Esophagus muscularis mucosa (tissue), 4 donors: ENCODE measurements at regions not wholly inside any gene's neighbourhood (a gene's known extent, or its start where the extent isn't known, plus 50 kb on each side); places are given as distances from the start of the nearest gene placed in this dataset.

ENCODE experiments used
- DNase-seq: peaks from one replicate; pipeline ENCODE4 v3.0.0-alpha.2; 2017; ENCODE audit errors: extremely low spot score
- H3K27ac ChIP-seq, 4 donors: fragments of 200-600 bp; sonication (generic); replicated peaks in 1 of 4; 1 replicate in 3 of 4; 2 replicates in 1 of 4; pipeline ENCODE4 v1.5.1; 2016 to 2019; ENCODE audit warnings: mild to moderate bottlenecking in 1 of 4
- H3K27me3 ChIP-seq, 4 donors: fragments of 200-600 bp; sonication (generic); one replicate each; pipeline versions ENCODE4 v1.5.1 to v1.6.0; 2016 to 2019
- H3K36me3 ChIP-seq, 4 donors: fragments of 200-600 bp; sonication (generic); one replicate each; pipeline ENCODE4 v1.5.1; 2016 to 2019
- H3K4me1 ChIP-seq, 4 donors: fragments of 200-600 bp; sonication (generic); one replicate each; pipeline ENCODE4 v1.5.1; 2016 to 2019
- H3K4me3 ChIP-seq, 4 donors: fragments of 200-600 bp; sonication (generic); 1 replicate in 2 of 4; 2 replicates in 2 of 4; pipeline ENCODE4 v1.5.1; 2016 to 2019; ENCODE audit warnings: mild to moderate bottlenecking in 4 of 4, moderate library complexity in 1 of 4
- H3K9me3 ChIP-seq, 4 donors: fragments of 200-600 bp; sonication (generic); 1 replicate in 3 of 4; 2 replicates in 1 of 4; pipeline ENCODE4 v1.5.1; 2016 to 2019
- EP300 ChIP-seq: sonication (generic); formaldehyde crosslinking; IDR thresholded peaks from one replicate; pipeline ENCODE4 v1.6.1; 2017; ENCODE audit warnings: antibody characterized with exemption
- POLR2A ChIP-seq: fragments of 450-650 bp; IDR thresholded peaks from one replicate; pipeline ENCODE4 v1.6.1; 2017; ENCODE audit warnings: antibody characterized with exemption, moderate library complexity, mild to moderate bottlenecking, low read depth
- POLR2AphosphoS5 ChIP-seq, 2 donors: sonication (generic); formaldehyde crosslinking; IDR thresholded peaks; one replicate each; pipeline ENCODE4 v1.6.1; 2017; ENCODE audit warnings: antibody characterized with exemption in 2 of 2
- WGBS: methylation state at CpG from one replicate; pipeline ENCODE4 v1.1.5; 2018; 5-methylcytosine and 5-hydroxymethylcytosine counted together
- intact Hi-C: fragments of 100-400 bp; cut with DNase I; formaldehyde crosslinking; loops from one replicate; pipeline ENCODE4 v1.15.1; 2023
- TF ChIP-seq, protein P1 (sequence below), 3 experiments: fragments of 200-600 bp in 2 of 3; fragments of 450-650 bp in 1 of 3; sonication (generic) in 2 of 3; IDR thresholded peaks; one replicate each; pipeline ENCODE4 v1.5.1; 2017 to 2019; ENCODE audit warnings: antibody characterized with exemption in 3 of 3, mild to moderate bottlenecking in 2 of 3, moderate library complexity in 1 of 3

DNA sequence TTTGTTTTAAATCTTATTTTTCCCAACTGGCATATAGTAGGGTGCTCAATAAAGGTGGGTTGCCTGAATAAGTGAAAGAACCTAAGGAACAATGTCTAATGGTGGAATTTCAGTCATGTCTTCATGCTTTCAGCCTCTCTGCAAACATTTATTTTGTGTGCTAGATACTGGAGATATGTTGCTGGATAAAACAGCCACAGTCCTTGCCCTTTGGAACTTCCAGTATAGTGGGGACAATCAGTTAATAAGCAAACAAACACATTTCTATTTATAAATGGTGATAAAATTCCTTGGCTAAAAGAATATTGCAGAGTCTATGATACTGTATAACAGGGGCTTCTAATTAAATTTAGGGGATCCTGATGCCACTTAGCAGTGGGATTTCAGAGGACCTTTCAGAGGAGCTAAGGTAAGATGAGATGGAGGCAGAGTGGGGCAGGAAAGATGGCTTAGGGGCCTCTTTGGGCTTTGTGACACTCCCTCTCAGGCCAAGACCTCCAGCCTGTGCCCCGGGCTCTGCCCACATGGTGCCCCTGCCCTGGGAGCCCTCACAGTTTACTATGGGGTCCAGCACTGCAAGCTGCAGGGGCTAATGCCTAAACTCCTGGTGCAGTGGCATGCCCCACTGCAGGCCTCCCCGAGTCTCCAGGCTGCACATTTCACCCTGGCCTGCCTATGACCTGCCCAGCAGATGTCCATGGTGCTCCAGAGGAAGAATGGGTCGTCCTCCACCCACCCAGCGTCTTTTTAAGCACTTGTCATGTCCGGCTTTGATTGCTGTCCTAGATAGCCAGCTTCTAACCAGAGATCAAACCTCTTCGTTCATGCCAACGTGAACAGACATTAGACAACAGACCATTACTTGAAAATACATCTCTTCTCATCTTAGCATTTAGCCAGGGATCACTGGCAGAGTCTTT lies 61.6 kb upstream of the PRR23C start:
- no peak overlapping the region for H3K4me3 ChIP-seq
- 66% methylated on average over 7 of the region's 7 CpGs for WGBS
- TF ChIP-seq EP300 (no peak), POLR2A (no peak), POLR2AphosphoS5 (IDR thresholded peaks at IDR 0.05) (no peak)
- TF ChIP-seq, protein P1, sequence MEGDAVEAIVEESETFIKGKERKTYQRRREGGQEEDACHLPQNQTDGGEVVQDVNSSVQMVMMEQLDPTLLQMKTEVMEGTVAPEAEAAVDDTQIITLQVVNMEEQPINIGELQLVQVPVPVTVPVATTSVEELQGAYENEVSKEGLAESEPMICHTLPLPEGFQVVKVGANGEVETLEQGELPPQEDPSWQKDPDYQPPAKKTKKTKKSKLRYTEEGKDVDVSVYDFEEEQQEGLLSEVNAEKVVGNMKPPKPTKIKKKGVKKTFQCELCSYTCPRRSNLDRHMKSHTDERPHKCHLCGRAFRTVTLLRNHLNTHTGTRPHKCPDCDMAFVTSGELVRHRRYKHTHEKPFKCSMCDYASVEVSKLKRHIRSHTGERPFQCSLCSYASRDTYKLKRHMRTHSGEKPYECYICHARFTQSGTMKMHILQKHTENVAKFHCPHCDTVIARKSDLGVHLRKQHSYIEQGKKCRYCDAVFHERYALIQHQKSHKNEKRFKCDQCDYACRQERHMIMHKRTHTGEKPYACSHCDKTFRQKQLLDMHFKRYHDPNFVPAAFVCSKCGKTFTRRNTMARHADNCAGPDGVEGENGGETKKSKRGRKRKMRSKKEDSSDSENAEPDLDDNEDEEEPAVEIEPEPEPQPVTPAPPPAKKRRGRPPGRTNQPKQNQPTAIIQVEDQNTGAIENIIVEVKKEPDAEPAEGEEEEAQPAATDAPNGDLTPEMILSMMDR (IDR thresholded peaks at IDR 0.05), result no peak
- intact Hi-C loops, result no loop called here
- H3K27me3 ChIP-seq, result peaks cover 0 to 7% (median 0%) of the 10 kb centered on the region in 4 donors
- DNase-seq, result peak; percentile 87
- H3K4me1 ChIP-seq, result no peaks in the 10 kb centered on the region
- H3K27ac ChIP-seq, result no peak overlapping the region
- no peaks in the 10 kb centered on the region for H3K9me3 ChIP-seq
- H3K36me3 ChIP-seq, result no peaks in the 10 kb centered on the region

DNA sequence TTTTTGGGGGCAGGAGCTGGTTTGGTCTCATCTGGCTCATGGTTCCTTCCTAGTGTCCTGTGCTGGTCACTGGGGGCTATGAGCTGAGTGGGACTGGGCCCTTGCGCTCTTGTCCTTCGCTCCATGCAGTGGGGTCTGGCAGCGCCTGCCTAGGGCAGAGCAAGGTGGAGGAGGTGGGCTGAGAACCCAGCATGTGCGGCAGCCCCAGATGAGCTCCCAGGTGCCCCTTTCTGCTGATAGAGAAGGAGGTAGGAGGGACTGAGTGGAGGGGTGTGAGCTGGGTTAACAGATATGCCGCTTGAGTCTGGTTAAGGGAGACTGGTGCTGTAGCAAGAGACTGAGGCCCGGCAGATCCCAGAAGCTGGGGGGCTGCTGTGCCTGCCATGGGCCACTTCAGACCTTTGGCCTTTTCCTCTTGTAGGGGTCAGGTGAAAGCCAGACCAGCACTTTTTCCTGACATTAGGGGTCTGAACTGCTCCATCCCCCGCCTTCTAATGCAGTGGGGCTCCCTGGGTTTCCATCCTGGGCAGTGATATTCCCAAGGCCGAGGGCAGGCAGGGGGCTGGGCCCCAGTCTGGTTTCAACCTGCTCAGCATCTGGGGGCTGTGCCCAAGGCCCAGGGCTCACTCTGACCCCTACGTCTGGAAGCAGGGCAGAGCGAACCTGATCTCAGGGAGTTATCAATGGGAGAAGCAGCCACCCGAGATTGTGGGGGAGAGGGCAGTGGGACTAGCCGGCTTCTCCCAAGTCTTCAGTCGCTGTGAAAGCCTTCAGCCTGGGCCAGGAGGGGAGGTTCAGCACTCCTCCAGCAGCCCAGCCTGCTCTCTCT lies 62.9 kb upstream of the PRR23C start:
- Histone ChIP-seq H3K36me3 (no peaks in the 10 kb centered on the region), H3K4me1 (no peaks in the 10 kb centered on the region), H3K27ac (no peak overlapping the region), H3K4me3 (no peak overlapping the region), H3K9me3 (no peaks in the 10 kb centered on the region), H3K27me3 (peaks cover 0 to 12% (median 0%) of the 10 kb centered on the region in 4 donors)
- intact Hi-C loops, result no loop called here
- no peak for TF ChIP-seq EP300
- TF ChIP-seq, protein P1 (IDR thresholded peaks at IDR 0.05), result no peak
- TF ChIP-seq POLR2AphosphoS5 (IDR thresholded peaks at IDR 0.05), result no peak
- TF ChIP-seq POLR2A, result no peak
- WGBS, result 94% methylated on average over 7 of the region's 13 CpGs
- DNase-seq, result peak; percentile 90

DNA sequence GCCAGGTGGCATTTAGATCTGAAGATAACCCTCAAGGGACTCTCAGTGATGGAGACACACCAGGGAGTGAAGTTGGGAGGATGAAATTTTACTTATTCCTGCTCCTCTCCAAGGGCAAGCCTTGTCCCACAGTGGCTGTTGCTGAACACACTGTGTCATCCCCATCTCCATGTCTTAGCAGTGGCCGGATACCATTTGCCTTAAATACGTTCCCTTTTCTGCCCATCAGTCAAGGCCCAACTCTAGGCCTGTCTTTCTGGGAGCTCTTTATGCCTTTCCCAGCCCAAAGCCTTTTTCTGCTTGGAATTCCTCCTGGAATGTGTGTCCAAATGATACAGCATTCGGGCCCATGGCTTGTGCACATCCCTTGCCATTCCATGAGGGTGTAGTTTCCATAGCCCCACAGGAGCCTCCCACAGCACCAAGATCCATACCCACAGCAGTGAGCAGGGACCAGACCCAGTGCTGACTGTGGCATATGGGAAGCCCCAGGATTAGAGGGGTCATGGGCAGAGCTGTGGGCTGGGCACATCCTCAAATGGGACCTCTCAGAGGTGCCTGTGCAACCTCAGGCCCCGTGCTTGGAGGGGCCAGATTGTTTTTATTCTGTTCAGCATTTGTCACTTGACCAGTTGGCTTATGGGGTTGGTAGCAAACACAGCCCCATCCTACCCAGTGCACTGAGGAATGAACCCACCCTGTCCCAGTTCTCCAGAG lies 63.7 kb upstream of the PRR23C start:
- H3K36me3 ChIP-seq, result no peaks in the 10 kb centered on the region
- H3K27ac ChIP-seq, result no peak overlapping the region
- intact Hi-C loops, result no loop called here
- TF ChIP-seq, protein P1 (IDR thresholded peaks at IDR 0.05), result no peak
- TF ChIP-seq EP300, result no peak
- no peak for TF ChIP-seq POLR2A
- TF ChIP-seq POLR2AphosphoS5 (IDR thresholded peaks at IDR 0.05), result no peak
- H3K27me3 ChIP-seq, result peaks cover 0 to 12% (median 0%) of the 10 kb centered on the region in 4 donors
- DNase-seq, result peak; percentile 66
- no peaks in the 10 kb centered on the region for H3K4me1 ChIP-seq
- H3K9me3 ChIP-seq, result no peaks in the 10 kb centered on the region
- H3K4me3 ChIP-seq, result no peak overlapping the region
- WGBS, result 62% methylated on average over 4 of the region's 4 CpGs

DNA sequence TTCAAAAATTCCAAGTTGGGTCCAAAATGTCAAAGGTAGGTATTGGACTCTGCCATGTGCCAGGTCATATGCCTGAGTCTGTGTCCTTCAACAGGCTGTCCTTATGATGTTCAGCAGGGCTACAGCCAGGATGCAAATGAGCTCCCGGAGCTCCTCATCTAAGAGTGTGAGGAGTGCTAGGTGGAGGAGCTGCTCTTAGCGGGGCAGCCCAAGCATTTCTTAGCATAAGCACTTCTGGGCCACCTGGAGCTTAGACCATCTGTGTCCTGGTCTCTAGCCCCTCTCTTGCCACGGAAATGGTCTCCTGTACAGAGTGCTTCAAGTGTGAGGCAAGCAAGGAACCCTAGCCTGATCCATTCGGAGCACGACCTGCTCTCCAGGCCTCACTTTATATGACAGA lies 64.6 kb upstream of the PRR23C start:
- TF ChIP-seq, protein P1 (IDR thresholded peaks at IDR 0.05), result no peak
- TF ChIP-seq EP300 (no peak), POLR2A (no peak), POLR2AphosphoS5 (IDR thresholded peaks at IDR 0.05) (no peak)
- Histone ChIP-seq H3K4me3 (no peak overlapping the region), H3K27me3 (peaks cover 0 to 12% (median 0%) of the 10 kb centered on the region in 4 donors), H3K4me1 (no peaks in the 10 kb centered on the region), H3K36me3 (no peaks in the 10 kb centered on the region), H3K9me3 (no peaks in the 10 kb centered on the region), H3K27ac (no peak overlapping the region)
- intact Hi-C loops, result no loop called here
- peak; percentile 66 for DNase-seq
- WGBS, result 71% methylated on average over 5 of the region's 5 CpGs
